H1 (cell line): ENCODE measurements at regions not wholly inside any gene's neighbourhood (a gene's known extent, or its start where the extent isn't known, plus 50 kb on each side); places are given as distances from the start of the nearest gene placed in this dataset.

Experiments used
- CTCF ChIA-PET: fragments of 300-600 bp; sonication (Branson Sonifier 250); formaldehyde crosslinking; loops from one replicate; lab custom pipeline; 2021; ENCODE audit not compliant: partially characterized antibody; lab: Charles Lee
- POLR2A ChIA-PET: fragments of 300-600 bp; sonication (Branson Sonifier 250); formaldehyde crosslinking; loops from one replicate; lab custom pipeline; 2021; ENCODE audit warnings: inconsistent platforms; ENCODE audit not compliant: partially characterized antibody; lab: Charles Lee
- DNase-seq, 2 experiments: peaks; one replicate each; pipeline versions ENCODE4 v3.0.0 to v3.0.0-alpha.2; 2010 to 2022; ENCODE audit warnings: low spot score in 2 of 2, low read depth in 1 of 2, mixed read lengths in 1 of 2
- FAIRE-seq: peaks from 2 replicates; lab custom pipeline; 2011; peaks lifted over from hg19 to GRCh38; lab: Jason Lieb, UNC
- H2AFZ ChIP-seq: 2 replicates; pipeline ENCODE4 v1.8.1; 2012; ENCODE audit warnings: low read length, inconsistent platforms
- H2AK5ac ChIP-seq: 2 replicates; pipeline ENCODE4 v1.6.1; 2013; ENCODE audit warnings: low read depth, low read length
- H2BK120ac ChIP-seq: replicated peaks from 2 replicates; pipeline ENCODE3; 2013; ENCODE audit warnings: low read depth, low read length, inconsistent platforms
- H2BK12ac ChIP-seq: 2 replicates; pipeline ENCODE4 v1.6.1; 2013; ENCODE audit warnings: low read depth, low read length
- H2BK15ac ChIP-seq: 2 replicates; pipeline ENCODE4 v1.6.1; 2013; ENCODE audit warnings: low read length
- H2BK20ac ChIP-seq: 2 replicates; pipeline ENCODE4 v1.6.1; 2013; ENCODE audit warnings: low read length
- H2BK5ac ChIP-seq: 2 replicates; pipeline ENCODE4 v1.6.1; 2013; ENCODE audit warnings: low read depth, low read length
- H3K14ac ChIP-seq: 2 replicates; pipeline ENCODE4 v1.6.1; 2013; ENCODE audit warnings: inconsistent platforms; ENCODE audit not compliant: insufficient read length
- H3K18ac ChIP-seq: 2 replicates; pipeline ENCODE4 v1.6.1; 2013; ENCODE audit warnings: low read length; ENCODE audit errors: extremely low read depth
- H3K23ac ChIP-seq: 2 replicates; pipeline ENCODE4 v1.6.1; 2013; ENCODE audit warnings: inconsistent platforms; ENCODE audit not compliant: insufficient read length
- H3K23me2 ChIP-seq: 2 replicates; pipeline ENCODE4 v1.6.1; 2013; ENCODE audit warnings: low read depth, low read length
- H3K27ac ChIP-seq: 2 replicates; pipeline ENCODE4 v1.6.1; 2011; ENCODE audit warnings: low read depth, low read length, inconsistent platforms
- H3K27me3 ChIP-seq, 4 experiments: replicated peaks in 1 of 4; 1 replicate in 1 of 4; 2 replicates in 3 of 4; pipeline versions ENCODE4 v1.6.1 to v1.8.1; 2011 to 2013; ENCODE audit warnings: low read length in 3 of 4, mild to moderate bottlenecking in 3 of 4, inconsistent platforms in 2 of 4, mixed read lengths in 2 of 4, moderate library complexity in 1 of 4; ENCODE audit not compliant: control insufficient read depth in 3 of 4, insufficient read depth in 3 of 4; ENCODE audit errors: extremely low read depth in 1 of 4
- H3K36me3 ChIP-seq, 4 experiments: 2 replicates each; pipeline versions ENCODE4 v1.6.1 to v1.8.1; 2011 to 2013; ENCODE audit warnings: mild to moderate bottlenecking in 4 of 4, low read length in 3 of 4, moderate library complexity in 2 of 4, control low read depth in 1 of 4, inconsistent platforms in 1 of 4; ENCODE audit not compliant: insufficient read depth in 4 of 4, control insufficient read depth in 2 of 4
- H3K4ac ChIP-seq: replicated peaks from 2 replicates; pipeline ENCODE3; 2013; ENCODE audit warnings: low read length, low read depth, mixed read lengths, inconsistent platforms; ENCODE audit not compliant: insufficient read length
- H3K4me1 ChIP-seq, 4 experiments: replicated peaks in 1 of 4; 1 replicate in 1 of 4; 2 replicates in 3 of 4; pipeline versions ENCODE4 v1.6.1 to v1.8.1; 2011 to 2013; ENCODE audit warnings: low read length in 3 of 4, inconsistent platforms in 2 of 4, mixed read lengths in 1 of 4; ENCODE audit not compliant: insufficient read depth in 4 of 4, control insufficient read depth in 3 of 4
- H3K4me2 ChIP-seq, 2 experiments: 2 replicates each; pipeline versions ENCODE4 v1.6.1 to v1.8.1; 2011 to 2013; ENCODE audit warnings: low read depth in 2 of 2, low read length in 2 of 2, control low read depth in 1 of 2, inconsistent platforms in 1 of 2, mild to moderate bottlenecking in 1 of 2; ENCODE audit not compliant: insufficient read depth in 1 of 2
- H3K4me3 ChIP-seq, 4 experiments: fragments of 200-600, 300-600 bp in 1 of 4; sonication (generic), shearing (Covaris generic), sonication (Bioruptor Twin) in 1 of 4; 2 replicates each; pipeline versions ENCODE4 v1.5.1 to v1.8.1; 2011 to 2016; ENCODE audit warnings: low read length in 4 of 4, low read depth in 3 of 4, control low read depth in 2 of 4, inconsistent platforms in 2 of 4, mild to moderate bottlenecking in 2 of 4, mixed read lengths in 1 of 4, moderate library complexity in 1 of 4; ENCODE audit not compliant: insufficient read depth in 2 of 4; ENCODE audit errors: extremely low read depth in 1 of 4
- H3K56ac ChIP-seq: replicated peaks from 2 replicates; pipeline ENCODE3; 2013; ENCODE audit warnings: low read depth, mild to moderate bottlenecking, mixed read lengths, low read length, inconsistent platforms; ENCODE audit not compliant: insufficient read length
- H3K79me1 ChIP-seq: 2 replicates; pipeline ENCODE4 v1.6.1; 2013; ENCODE audit warnings: low read depth, low read length, control low read depth
- H3K79me2 ChIP-seq, 2 experiments: 2 replicates each; pipeline versions ENCODE4 v1.6.1 to v1.8.1; 2012 to 2013; ENCODE audit warnings: low read length in 2 of 2, mild to moderate bottlenecking in 2 of 2, inconsistent platforms in 1 of 2; ENCODE audit not compliant: insufficient read depth in 2 of 2, control insufficient read depth in 1 of 2
- H3K9ac ChIP-seq, 4 experiments: replicated peaks in 1 of 4; 1 replicate in 1 of 4; 2 replicates in 3 of 4; pipeline versions ENCODE4 v1.6.1 to v1.8.1; 2011 to 2013; ENCODE audit warnings: low read depth in 3 of 4, low read length in 3 of 4, control low read depth in 2 of 4, mild to moderate bottlenecking in 2 of 4, moderate library complexity in 2 of 4, inconsistent platforms in 1 of 4; ENCODE audit errors: extremely low read depth in 1 of 4
- H3K9me3 ChIP-seq, 2 experiments: 2 replicates each; pipeline versions ENCODE4 v1.6.1 to v1.8.1; 2012 to 2013; ENCODE audit warnings: mild to moderate bottlenecking in 2 of 2, moderate library complexity in 2 of 2, control low read depth in 1 of 2, inconsistent platforms in 1 of 2, low read depth in 1 of 2, low read length in 1 of 2, mixed read lengths in 1 of 2; ENCODE audit not compliant: insufficient read depth in 2 of 2
- H4K20me1 ChIP-seq, 2 experiments: replicated peaks in 1 of 2; 2 replicates each; pipeline versions ENCODE3 to v1.8.1; 2011 to 2013; ENCODE audit warnings: inconsistent platforms in 2 of 2, low read length in 2 of 2, mild to moderate bottlenecking in 1 of 2; ENCODE audit not compliant: insufficient read depth in 2 of 2, control insufficient read depth in 1 of 2
- H4K5ac ChIP-seq: 2 replicates; pipeline ENCODE4 v1.6.1; 2013; ENCODE audit warnings: low read length, low read depth, mixed read lengths, inconsistent platforms; ENCODE audit not compliant: insufficient read length
- H4K8ac ChIP-seq: 2 replicates; pipeline ENCODE4 v1.8.0; 2013; ENCODE audit warnings: mild to moderate bottlenecking, moderate library complexity, low read length, inconsistent platforms; ENCODE audit not compliant: insufficient read depth; ENCODE audit errors: extremely low read depth
- H4K91ac ChIP-seq: replicated peaks from 2 replicates; pipeline ENCODE3; 2013; ENCODE audit warnings: low read length, mixed read lengths, inconsistent platforms; ENCODE audit not compliant: insufficient read length
- ASH2L ChIP-seq: fragments of 200-600, 300-600 bp; sonication (generic); IDR thresholded peaks from one replicate; pipeline ENCODE4 v1.7.1; 2017; ENCODE audit warnings: low read length
- CEBPB ChIP-seq: IDR thresholded peaks from 2 replicates; pipeline ENCODE4 v1.6.1; 2012; ENCODE audit warnings: low read depth, low read length
- GABPA ChIP-seq: IDR thresholded peaks from 2 replicates; pipeline ENCODE4 v1.6.1; 2011; ENCODE audit warnings: mild to moderate bottlenecking, low read length, moderate library complexity, borderline replicate concordance; ENCODE audit not compliant: insufficient read depth
- KDM5A ChIP-seq: fragments of 200-600 bp; IDR thresholded peaks from 2 replicates; pipeline ENCODE4 v1.7.1; 2012; ENCODE audit warnings: mild to moderate bottlenecking, low read length, inconsistent platforms, mixed read lengths
- NANOG ChIP-seq: IDR thresholded peaks from 2 replicates; pipeline ENCODE4 v1.6.1; 2011; ENCODE audit warnings: low read length, low read depth, mild to moderate bottlenecking, inconsistent platforms; ENCODE audit not compliant: insufficient read depth, poor library complexity, severe bottlenecking
- POU5F1 ChIP-seq: IDR thresholded peaks from 2 replicates; pipeline ENCODE4 v1.6.1; 2011; ENCODE audit warnings: low read depth, mild to moderate bottlenecking, low read length, moderate library complexity
- RBBP5 ChIP-seq: IDR thresholded peaks from 2 replicates; pipeline ENCODE4 v1.7.1; 2012; ENCODE audit warnings: low read depth, mild to moderate bottlenecking, inconsistent platforms, low read length, moderate library complexity, borderline replicate concordance
- SP1 ChIP-seq: IDR thresholded peaks from 2 replicates; pipeline ENCODE4 v1.6.1; 2011; ENCODE audit warnings: low read depth, low read length
- SP2 ChIP-seq: IDR thresholded peaks from 2 replicates; pipeline ENCODE4 v1.6.1; 2012; ENCODE audit warnings: mild to moderate bottlenecking, low read length, inconsistent platforms
- TCF12 ChIP-seq: IDR thresholded peaks from 2 replicates; pipeline ENCODE4 v1.6.1; 2011; ENCODE audit warnings: low read depth, mild to moderate bottlenecking, low read length
- WGBS, 2 experiments: shearing (Covaris generic) in 1 of 2; methylation state at CpG; one replicate each; pipeline versions ENCODE4 v1.1.6 to v1.1.7; 2013 to 2015; ENCODE audit warnings: low lambda C conversion rate in 2 of 2, mixed read lengths in 2 of 2, inconsistent platforms in 1 of 2, low coverage in 1 of 2, missing lambda C conversion rate in 1 of 2; ENCODE audit not compliant: insufficient replicate concordance in 2 of 2, insufficient coverage in 1 of 2, insufficient read length in 1 of 2; ENCODE audit errors: extremely low coverage in 1 of 2, missing lambda C conversion rate in 1 of 2; 5-methylcytosine and 5-hydroxymethylcytosine counted together
- TF ChIP-seq, protein P1 (sequence below): IDR thresholded peaks from 2 replicates; pipeline ENCODE4 v1.6.1; 2012; ENCODE audit warnings: inconsistent platforms

DNA sequence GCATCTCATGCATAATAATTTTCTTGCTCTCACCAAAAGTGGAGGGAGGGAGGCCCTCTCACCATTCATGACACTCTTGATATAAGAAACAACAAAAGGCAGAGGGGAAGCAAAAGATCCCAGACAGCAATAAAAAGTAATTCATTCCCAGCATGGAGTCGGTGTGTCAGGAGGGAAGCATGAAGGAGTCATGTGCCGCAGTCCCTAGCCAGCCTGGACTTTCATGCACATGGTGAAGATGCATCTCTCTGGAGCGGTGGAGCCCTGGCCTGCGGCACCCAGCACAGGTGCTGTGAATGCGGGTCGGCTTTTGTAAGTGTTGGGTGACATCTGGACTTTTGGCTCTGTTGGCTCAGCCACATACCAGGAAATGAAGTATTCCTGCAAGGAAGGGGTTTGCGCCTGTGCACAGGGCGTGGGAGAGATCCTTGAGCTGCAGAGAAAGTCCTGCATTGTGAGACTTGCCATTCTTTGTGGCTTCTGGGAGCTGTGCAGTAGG lies 119.4 kb downstream of the COPS8 start:
- Histone ChIP-seq H2BK12ac (peak overlapping the region; percentile 85; the same call in 1 of the 2 replicates), H3K27me3 (no peaks in the 10 kb centered on the region; a peak in 3 of 7 replicates), H2BK15ac (no peak overlapping the region), H2AFZ (no peak overlapping the region), H2BK120ac (no peak overlapping the region), H3K36me3 (no peaks in the 10 kb centered on the region), H3K4me1 (peaks cover 2 to 13% (median 7%) of the 10 kb centered on the region in 4 experiments; a peak in 6 of 7 replicates), H4K5ac (no peak overlapping the region), H3K27ac (no peak overlapping the region)
- CTCF ChIA-PET, result interaction anchor here (1.1 to 1.8 kb wide), 2 partner anchors 16 to 52 kb away, joined by 3 read pairs; no protein-coding TSS in a partner anchor
- no peak for TF ChIP-seq NANOG
- TF ChIP-seq POU5F1, result no peak
- no peak for TF ChIP-seq SP1
- TF ChIP-seq ASH2L, result no peak
- TF ChIP-seq RBBP5, result no peak
- no peak for TF ChIP-seq CEBPB
- TF ChIP-seq TCF12, result no peak
- TF ChIP-seq, protein P1, sequence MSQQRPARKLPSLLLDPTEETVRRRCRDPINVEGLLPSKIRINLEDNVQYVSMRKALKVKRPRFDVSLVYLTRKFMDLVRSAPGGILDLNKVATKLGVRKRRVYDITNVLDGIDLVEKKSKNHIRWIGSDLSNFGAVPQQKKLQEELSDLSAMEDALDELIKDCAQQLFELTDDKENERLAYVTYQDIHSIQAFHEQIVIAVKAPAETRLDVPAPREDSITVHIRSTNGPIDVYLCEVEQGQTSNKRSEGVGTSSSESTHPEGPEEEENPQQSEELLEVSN, result no peak
- no peak for TF ChIP-seq SP2
- TF ChIP-seq KDM5A, result no peak
- TF ChIP-seq GABPA, result no peak
- TF ChIP-seq, all 59 proteins: peak for 0
- Histone ChIP-seq H2AK5ac (no peak overlapping the region), H3K56ac (no peak overlapping the region), H3K18ac (no peak overlapping the region), H4K8ac (no peak overlapping the region), H2BK20ac (peak overlapping the region; percentile 92; the same call in 1 of the 2 replicates), H3K9me3 (no peaks in the 10 kb centered on the region; a peak in 1 of 4 replicates), H3K4me3 (no peak overlapping the region), H3K79me2 (no peaks in the 10 kb centered on the region), H3K4ac (no peak overlapping the region), H2BK5ac (no peak overlapping the region; the same call in 1 of the 2 replicates), H3K79me1 (no peaks in the 10 kb centered on the region), H3K23me2 (no peaks in the 10 kb centered on the region), H3K4me2 (no peak overlapping the region), H4K91ac (no peak overlapping the region), H3K14ac (no peak overlapping the region), H4K20me1 (no peaks in the 10 kb centered on the region), H3K23ac (no peak overlapping the region), H3K9ac (no peak overlapping the region)
- FAIRE-seq, result no peak
- POLR2A ChIA-PET, result interaction anchor here (1.3 to 1.7 kb wide), 2 partner anchors 13 to 85 kb away, joined by 3 to 6 read pairs; no protein-coding TSS in a partner anchor
- 94% methylated on average over 8 of the region's 8 CpGs; no CpG with 5 or more reads in 1 of the 2 experiments for WGBS, 2 experiments
- DNase-seq, result no peak
